ENCODE measurements at regions not wholly inside any gene's neighbourhood (a gene's known extent, or its start where the extent isn't known, plus 50 kb on each side); places are given as distances from the start of the nearest gene placed in this dataset.
A peak's percentile ranks its signal among the peaks of the same experiment; 100 is the strongest.

DNA sequence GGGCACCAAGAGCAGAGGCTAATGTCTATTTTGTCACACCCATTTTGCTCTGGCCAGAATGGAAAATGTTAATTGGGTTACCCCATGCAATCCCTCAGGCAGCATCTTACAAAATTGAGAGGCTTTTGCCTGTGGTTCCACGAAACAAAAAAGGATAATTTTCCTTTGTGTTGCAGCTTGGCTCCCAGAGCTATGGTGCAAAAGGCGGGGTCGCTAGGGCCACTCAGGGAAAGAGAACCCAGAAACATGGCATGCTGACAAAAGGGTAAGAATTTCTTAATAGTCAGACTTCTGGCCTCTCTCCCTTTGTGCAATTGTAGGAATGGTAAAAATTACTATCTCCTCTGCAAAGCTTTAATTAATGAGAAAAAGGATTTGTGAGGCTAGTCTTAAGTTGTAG, 119.6 kb upstream of the BANK1 start:
- Histone ChIP-seq H3K4me1 (no peaks in the 10 kb centered on the region), H3K9me3 (no peaks in the 10 kb centered on the region), H3K4me3 (replicated peaks in 1 of 3) (no peak overlapping the region), H3K36me3 (no peaks in the 10 kb centered on the region), H3K27me3 (no peaks in the 10 kb centered on the region), H3K27ac (peak overlapping the region in 1 of 3 donors; percentile 13)
- WGBS, 2 donors: 84 to 93% methylated on average over 3 of the region's 3 CpGs
- DNase-seq: no peak
- intact Hi-C loops (cut with DNase I): no loop called here
- TF ChIP-seq POLR2A (IDR thresholded peaks at IDR 0.05): no peak
- TF ChIP-seq, protein P1, sequence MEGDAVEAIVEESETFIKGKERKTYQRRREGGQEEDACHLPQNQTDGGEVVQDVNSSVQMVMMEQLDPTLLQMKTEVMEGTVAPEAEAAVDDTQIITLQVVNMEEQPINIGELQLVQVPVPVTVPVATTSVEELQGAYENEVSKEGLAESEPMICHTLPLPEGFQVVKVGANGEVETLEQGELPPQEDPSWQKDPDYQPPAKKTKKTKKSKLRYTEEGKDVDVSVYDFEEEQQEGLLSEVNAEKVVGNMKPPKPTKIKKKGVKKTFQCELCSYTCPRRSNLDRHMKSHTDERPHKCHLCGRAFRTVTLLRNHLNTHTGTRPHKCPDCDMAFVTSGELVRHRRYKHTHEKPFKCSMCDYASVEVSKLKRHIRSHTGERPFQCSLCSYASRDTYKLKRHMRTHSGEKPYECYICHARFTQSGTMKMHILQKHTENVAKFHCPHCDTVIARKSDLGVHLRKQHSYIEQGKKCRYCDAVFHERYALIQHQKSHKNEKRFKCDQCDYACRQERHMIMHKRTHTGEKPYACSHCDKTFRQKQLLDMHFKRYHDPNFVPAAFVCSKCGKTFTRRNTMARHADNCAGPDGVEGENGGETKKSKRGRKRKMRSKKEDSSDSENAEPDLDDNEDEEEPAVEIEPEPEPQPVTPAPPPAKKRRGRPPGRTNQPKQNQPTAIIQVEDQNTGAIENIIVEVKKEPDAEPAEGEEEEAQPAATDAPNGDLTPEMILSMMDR (IDR thresholded peaks at IDR 0.05): no peak

DNA sequence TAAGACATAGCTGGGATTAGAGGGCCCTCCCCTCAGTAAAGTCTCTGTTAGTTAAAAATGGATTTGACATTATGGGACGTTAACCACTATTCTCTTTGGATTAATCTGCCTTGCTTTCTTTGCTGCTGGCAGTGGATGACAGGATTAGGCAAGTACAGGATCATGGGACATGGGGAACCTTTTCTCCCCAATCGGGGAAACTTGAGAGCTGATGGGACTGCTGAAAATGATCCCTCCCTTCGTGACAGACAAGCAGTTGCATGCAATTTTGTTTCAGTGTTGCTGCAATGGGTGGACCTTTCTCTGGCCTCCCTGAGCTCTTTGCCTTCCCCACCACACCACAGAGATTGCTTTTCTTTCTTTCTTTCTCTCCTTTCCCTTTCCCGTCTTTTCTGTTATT, 120.2 kb upstream of the BANK1 start:
- peak in 1 of 2 donors; percentile 3 for DNase-seq
- H3K9me3 ChIP-seq: no peaks in the 10 kb centered on the region
- H3K4me1 ChIP-seq: no peaks in the 10 kb centered on the region
- WGBS, 2 donors: 78 to 93% methylated on average over 4 of the region's 4 CpGs
- TF ChIP-seq, protein P1 (IDR thresholded peaks at IDR 0.05): no peak
- TF ChIP-seq POLR2A (IDR thresholded peaks at IDR 0.05): no peak
- peak overlapping the region in 1 of 3 donors; percentile 13 for H3K27ac ChIP-seq
- no peaks in the 10 kb centered on the region for H3K36me3 ChIP-seq
- no peak overlapping the region for H3K4me3 ChIP-seq (replicated peaks in 1 of 3)
- intact Hi-C loops (cut with DNase I): no loop called here
- no peaks in the 10 kb centered on the region for H3K27me3 ChIP-seq

DNA sequence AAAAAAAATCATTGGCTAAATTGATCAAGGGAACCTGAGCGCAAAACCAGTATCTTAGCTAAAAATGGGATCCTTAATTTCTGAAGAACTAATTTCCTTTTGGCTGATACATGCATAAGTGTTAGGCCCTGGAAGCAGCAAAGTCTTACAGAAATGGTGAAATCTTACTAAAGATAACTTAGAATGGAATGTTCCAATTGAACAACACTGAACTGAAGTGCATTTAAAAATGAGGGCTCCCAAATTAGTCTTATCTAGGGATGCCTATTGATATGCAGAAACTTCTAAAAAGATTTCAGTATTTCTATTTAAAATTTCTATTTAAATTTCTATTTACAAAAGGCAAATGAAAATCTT, 120.7 kb upstream of the BANK1 start:
- Histone ChIP-seq H3K27me3 (no peaks in the 10 kb centered on the region), H3K27ac (no peak overlapping the region), H3K36me3 (no peaks in the 10 kb centered on the region), H3K9me3 (no peaks in the 10 kb centered on the region), H3K4me3 (replicated peaks in 1 of 3) (no peak overlapping the region), H3K4me1 (no peaks in the 10 kb centered on the region)
- TF ChIP-seq, protein P1 (IDR thresholded peaks at IDR 0.05): no peak
- TF ChIP-seq POLR2A (IDR thresholded peaks at IDR 0.05): no peak
- intact Hi-C loops (cut with DNase I): no loop called here
- WGBS, 2 donors: 88 to 95% methylated on average over 1 of the region's 1 CpG
- DNase-seq: no peak

DNA sequence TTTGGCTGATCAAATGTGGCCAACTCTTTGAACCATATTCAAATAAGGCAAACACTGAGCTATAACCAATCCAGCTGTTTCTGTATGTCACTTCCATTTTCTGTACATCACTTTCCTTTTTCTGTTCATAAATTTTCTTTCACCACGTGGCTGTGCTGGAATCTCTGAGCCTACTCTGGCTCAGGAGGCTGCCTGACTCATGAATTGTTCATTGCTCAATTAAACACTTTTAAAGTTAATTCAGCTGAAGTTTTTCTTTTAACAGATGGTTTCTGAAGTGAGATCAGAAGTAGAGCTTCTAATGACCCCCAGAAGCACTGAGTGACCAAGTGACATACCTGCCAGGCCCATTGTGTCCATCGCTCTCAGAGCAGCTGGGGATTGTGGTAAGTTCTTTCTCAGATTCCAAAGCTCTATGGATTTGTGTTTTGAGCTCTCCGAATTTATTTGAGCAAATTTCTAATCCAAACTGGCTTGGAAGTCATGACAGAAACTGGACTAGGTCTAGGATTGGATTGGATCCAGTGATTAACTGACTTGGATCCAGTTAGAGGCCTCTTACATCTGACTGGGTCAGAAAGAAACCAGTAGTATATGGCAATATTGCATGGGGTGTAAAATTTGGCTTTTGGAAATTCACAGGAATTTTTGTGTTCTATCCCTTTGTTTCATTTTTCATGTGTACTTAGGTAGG, 121.2 kb upstream of the BANK1 start:
- 75 to 84% methylated on average over 3 of the region's 3 CpGs for WGBS, 2 donors
- no peak for TF ChIP-seq POLR2A (IDR thresholded peaks at IDR 0.05)
- TF ChIP-seq, protein P1 (IDR thresholded peaks at IDR 0.05): no peak
- intact Hi-C loops (cut with DNase I): no loop called here
- Histone ChIP-seq H3K36me3 (no peaks in the 10 kb centered on the region), H3K4me3 (replicated peaks in 1 of 3) (no peak overlapping the region), H3K27ac (no peak overlapping the region), H3K27me3 (no peaks in the 10 kb centered on the region), H3K4me1 (no peaks in the 10 kb centered on the region), H3K9me3 (no peaks in the 10 kb centered on the region)
- DNase-seq: no peak

DNA sequence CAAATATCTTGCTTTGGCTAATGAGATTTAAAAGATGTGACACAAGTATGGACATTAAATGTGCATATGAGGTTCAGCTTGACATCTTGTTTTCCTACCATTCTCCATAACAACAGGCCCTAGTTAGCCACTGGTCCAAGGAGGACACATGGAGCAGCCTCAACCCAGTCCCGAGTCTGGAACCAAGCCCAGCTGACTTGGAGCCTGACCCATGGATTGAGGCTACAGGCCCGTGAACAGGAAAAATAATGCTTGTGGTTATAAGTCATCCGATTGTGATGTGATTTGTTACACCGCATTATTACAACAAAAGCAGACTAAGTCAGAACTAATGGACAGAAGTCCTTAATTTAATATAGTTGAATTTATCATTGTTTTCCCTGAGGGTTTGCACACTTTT, 123.2 kb upstream of the BANK1 start:
- TF ChIP-seq POLR2A (IDR thresholded peaks at IDR 0.05): no peak
- TF ChIP-seq, protein P1 (IDR thresholded peaks at IDR 0.05): no peak
- Histone ChIP-seq H3K4me1 (no peaks in the 10 kb centered on the region), H3K9me3 (no peaks in the 10 kb centered on the region), H3K27me3 (no peaks in the 10 kb centered on the region), H3K36me3 (no peaks in the 10 kb centered on the region), H3K27ac (no peak overlapping the region), H3K4me3 (replicated peaks in 1 of 3) (no peak overlapping the region)
- no peak for DNase-seq
- 85 to 91% methylated on average over 4 of the region's 4 CpGs for WGBS, 2 donors
- intact Hi-C loops (cut with DNase I): no loop called here
